ENCODE measurements at regions not wholly inside any gene's neighbourhood (a gene's known extent, or its start where the extent isn't known, plus 50 kb on each side); places are given as distances from the start of the nearest gene placed in this dataset.
"Not testable (repeated sequence)": the region's sequence is repeated elsewhere in the genome, so short reads cannot be mapped to it uniquely, and the experiment has no call there.

GRCh38 chrX:145881175-145881995, 63.8 kb downstream of the SLITRK2 start:
- no peak for DNase-seq (ENCODE audit: low spot score)

GRCh38 chrX:145886469-145886868, 68.8 kb downstream of the SLITRK2 start:
- no peak for DNase-seq (ENCODE audit: low spot score)

GRCh38 chrX:145910017-145910416, 92.4 kb downstream of the SLITRK2 start:
- no peak for DNase-seq (ENCODE audit: low spot score)

GRCh38 chrX:145919400-145919799, 101.8 kb downstream of the SLITRK2 start:
- no peak for DNase-seq (ENCODE audit: low spot score)

- DNase-seq (ENCODE audit: low spot score) = peak; percentile 4
Measured at GRCh38 chrX:145923376-145923775, 105.7 kb downstream of the SLITRK2 start.

- no peak for DNase-seq (ENCODE audit: low spot score)
Measured at GRCh38 chrX:145936769-145937168, 119.1 kb downstream of the SLITRK2 start.

GRCh38 chrX:145949056-145949455, 131.4 kb downstream of the SLITRK2 start:
- DNase-seq (ENCODE audit: low spot score) = no peak

GRCh38 chrX:145953628-145954027, 136.0 kb downstream of the SLITRK2 start:
- DNase-seq (ENCODE audit: low spot score) = no peak

- no peak for DNase-seq (ENCODE audit: low spot score)
Measured at GRCh38 chrX:145990051-145990450, 172.4 kb downstream of the SLITRK2 start.

GRCh38 chrX:146006637-146007036, 189.0 kb downstream of the SLITRK2 start:
- no peak for DNase-seq (ENCODE audit: low spot score)

GRCh38 chrX:146036000-146036399, 218.4 kb downstream of the SLITRK2 start:
- DNase-seq (ENCODE audit: low spot score) = no peak

- DNase-seq (ENCODE audit: low spot score) = no peak
Measured at GRCh38 chrX:146041741-146042140, 224.1 kb downstream of the SLITRK2 start.

- not testable (repeated sequence) for DNase-seq (ENCODE audit: low spot score)
Measured at GRCh38 chrX:146046011-146046715, 228.5 kb downstream of the SLITRK2 start.

GRCh38 chrX:146049568-146049967, 231.9 kb downstream of the SLITRK2 start:
- DNase-seq (ENCODE audit: low spot score) = not testable (repeated sequence)

- no peak for DNase-seq (ENCODE audit: low spot score)
Measured at GRCh38 chrX:146054311-146054710, 236.7 kb downstream of the SLITRK2 start.

GRCh38 chrX:146055733-146056132, 238.1 kb downstream of the SLITRK2 start:
- DNase-seq (ENCODE audit: low spot score) = no peak

GRCh38 chrX:146056511-146057081, 239.0 kb downstream of the SLITRK2 start:
- DNase-seq (ENCODE audit: low spot score) = no peak

GRCh38 chrX:146064156-146064555, 246.5 kb downstream of the SLITRK2 start:
- DNase-seq (ENCODE audit: low spot score) = no peak

- no peak for DNase-seq (ENCODE audit: low spot score)
Measured at GRCh38 chrX:146090732-146091131, 273.1 kb downstream of the SLITRK2 start.

GRCh38 chrX:146109362-146109761, 291.7 kb downstream of the SLITRK2 start:
- DNase-seq (ENCODE audit: low spot score) = no peak

GRCh38 chrX:146119074-146119473, 301.4 kb downstream of the SLITRK2 start:
- DNase-seq (ENCODE audit: low spot score) = not testable (repeated sequence)

- no peak for DNase-seq (ENCODE audit: low spot score)
Measured at GRCh38 chrX:146127617-146128016, 310.0 kb downstream of the SLITRK2 start.

GRCh38 chrX:146141221-146141620, 323.6 kb downstream of the SLITRK2 start:
- DNase-seq (ENCODE audit: low spot score) = no peak

All from HT-29 (cell line).